ENCODE measurements at regions not wholly inside any gene's neighbourhood (a gene's known extent, or its start where the extent isn't known, plus 50 kb on each side); places are given as distances from the start of the nearest gene placed in this dataset.

- no peak for DNase-seq
Observed at GRCh38 chr14:105837349-105838063, 311.1 kb downstream of the TMEM121 start.

GRCh38 chr14:105838107-105838506, 311.7 kb downstream of the TMEM121 start:
- no peak for DNase-seq

- no peak for DNase-seq
Observed at GRCh38 chr14:105838591-105839424, 312.4 kb downstream of the TMEM121 start.

- DNase-seq, result no peak
Observed at GRCh38 chr14:105839425-105840265, 313.3 kb downstream of the TMEM121 start.

- no peak for DNase-seq
Observed at GRCh38 chr14:105840266-105841021, 314.1 kb downstream of the TMEM121 start.

GRCh38 chr14:105841022-105842009, 314.9 kb downstream of the TMEM121 start:
- DNase-seq, result no peak

GRCh38 chr14:105842105-105842504, 315.7 kb downstream of the TMEM121 start:
- no peak for DNase-seq

- DNase-seq, result no peak
Observed at GRCh38 chr14:105843444-105844046, 317.2 kb downstream of the TMEM121 start.

GRCh38 chr14:105844047-105844630, 317.8 kb downstream of the TMEM121 start:
- DNase-seq, result no peak

- DNase-seq, result no peak
Observed at GRCh38 chr14:105844810-105845724, 318.7 kb downstream of the TMEM121 start.

GRCh38 chr14:105845725-105846309, 319.4 kb downstream of the TMEM121 start:
- DNase-seq, result no peak

- no peak for DNase-seq
Observed at GRCh38 chr14:105846312-105846711, 319.9 kb downstream of the TMEM121 start.

GRCh38 chr14:105847400-105847799, 321.0 kb downstream of the TMEM121 start:
- no peak for DNase-seq

- no peak for DNase-seq
Observed at GRCh38 chr14:105848570-105848969, 322.2 kb downstream of the TMEM121 start.

- DNase-seq, result no peak
Observed at GRCh38 chr14:105849933-105850626, 323.7 kb downstream of the TMEM121 start.

GRCh38 chr14:105850853-105851581, 324.6 kb downstream of the TMEM121 start:
- DNase-seq, result no peak

GRCh38 chr14:105851716-105852377, 325.5 kb downstream of the TMEM121 start:
- DNase-seq, result no peak
